GM19328 (cell line): ENCODE measurements at regions not wholly inside any gene's neighbourhood (a gene's known extent, or its start where the extent isn't known, plus 50 kb on each side); places are given as distances from the start of the nearest gene placed in this dataset.
A peak's percentile ranks its signal among the peaks of the same experiment; 100 is the strongest.
"Not testable (repeated sequence)": the region's sequence is repeated elsewhere in the genome, so short reads cannot be mapped to it uniquely, and the experiment has no call there.

ENCODE experiments used
- ATAC-seq: cut with Tn5 transposase; IDR thresholded peaks from one replicate; pipeline ENCODE4 v1.9.1; 2021; ENCODE audit warnings: mild to moderate bottlenecking, moderate library complexity; ENCODE audit not compliant: unreplicated experiment

DNA sequence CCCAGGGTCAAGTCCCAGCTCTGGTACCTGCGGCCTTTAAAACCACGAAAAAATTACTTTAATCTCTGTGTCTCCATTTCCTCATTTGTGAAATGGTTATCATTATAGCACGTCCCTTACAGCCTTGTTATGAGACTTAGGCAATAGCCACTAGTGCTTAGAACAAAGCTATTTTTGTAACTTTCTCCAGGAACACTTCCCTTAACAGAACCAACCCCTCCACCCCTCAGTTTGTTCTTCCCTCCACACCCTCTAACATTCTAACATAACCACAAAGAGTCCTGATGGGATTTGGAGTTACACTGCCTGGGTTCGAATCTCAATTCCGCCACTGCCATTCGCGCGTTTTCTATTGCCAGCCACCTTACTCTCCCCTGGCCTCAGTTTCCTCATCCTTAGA is 2777.4 kb upstream of the TPTE start:
- not testable (repeated sequence) for ATAC-seq

DNA sequence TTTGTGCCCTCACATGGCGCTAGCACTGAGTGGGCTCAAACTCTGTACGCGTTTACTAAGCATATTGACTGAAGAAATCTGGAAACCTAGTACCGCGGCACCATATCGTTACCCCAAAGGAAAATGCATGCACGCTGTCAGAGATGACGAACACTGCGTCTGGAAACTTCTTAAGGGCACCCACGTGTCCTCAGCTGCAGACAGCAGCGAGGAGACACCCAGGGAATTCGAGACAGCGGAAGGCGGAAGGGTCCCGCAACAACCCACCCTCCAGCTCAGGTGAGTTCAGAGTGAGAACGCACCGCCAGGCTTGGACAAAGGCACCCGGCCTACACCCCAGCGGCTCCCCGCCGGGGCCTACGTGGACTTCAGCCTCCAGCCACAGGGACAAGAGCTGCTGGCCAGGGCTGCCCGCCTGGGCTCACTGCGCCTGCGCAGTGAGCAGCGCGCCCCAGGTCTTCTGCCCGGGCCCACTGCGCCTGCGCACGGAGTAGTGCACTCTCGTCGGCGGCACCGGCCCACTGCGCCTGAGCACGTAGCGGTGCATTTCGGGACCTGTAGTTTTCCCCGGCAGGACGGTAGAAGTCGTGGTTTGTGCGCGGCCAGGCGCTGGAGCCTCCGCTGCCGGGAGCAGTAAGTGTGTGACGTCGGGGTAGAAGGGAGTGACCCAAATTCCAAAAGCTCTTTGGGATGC is 2776.8 kb upstream of the TPTE start:
- peak; percentile 88 for ATAC-seq

DNA sequence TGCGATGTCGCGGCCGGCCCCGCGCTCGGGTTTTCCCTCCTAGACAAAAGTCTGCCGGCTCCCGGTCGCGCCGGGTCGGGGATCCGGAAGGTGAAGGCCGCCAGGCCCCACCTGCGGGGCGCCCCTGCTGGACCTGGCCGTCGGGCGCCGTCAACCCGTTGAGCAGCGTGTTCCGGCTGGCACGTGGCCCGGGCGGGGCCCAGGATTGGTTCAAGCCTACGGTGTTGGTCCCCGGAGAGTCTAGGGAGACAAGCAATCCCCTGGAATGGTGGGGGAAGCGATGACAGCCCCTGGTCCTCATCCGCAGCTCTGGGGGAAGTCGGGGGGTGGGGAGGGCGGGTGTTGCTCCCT is 2776.3 kb upstream of the TPTE start:
- peak; percentile 49 for ATAC-seq

DNA sequence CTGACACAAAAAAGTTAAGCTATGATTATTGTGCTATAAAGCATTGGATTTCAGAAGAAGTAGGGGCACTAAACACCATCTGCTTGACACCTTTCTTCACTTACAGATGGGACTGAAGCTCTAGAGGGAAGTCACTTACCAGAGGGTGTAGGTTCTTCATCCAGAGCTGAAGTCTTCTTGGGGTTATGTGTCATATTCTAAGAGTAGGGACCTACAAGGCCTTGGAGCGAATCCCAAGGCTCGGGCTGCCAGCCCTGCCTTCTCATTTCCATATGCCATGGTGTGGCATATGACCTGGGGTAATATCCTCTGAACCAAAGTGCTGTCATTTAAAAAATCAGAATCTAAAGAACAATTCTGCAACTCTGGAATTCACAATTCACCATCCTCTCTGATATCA is 2773.4 kb upstream of the TPTE start:
- ATAC-seq: not testable (repeated sequence)

DNA sequence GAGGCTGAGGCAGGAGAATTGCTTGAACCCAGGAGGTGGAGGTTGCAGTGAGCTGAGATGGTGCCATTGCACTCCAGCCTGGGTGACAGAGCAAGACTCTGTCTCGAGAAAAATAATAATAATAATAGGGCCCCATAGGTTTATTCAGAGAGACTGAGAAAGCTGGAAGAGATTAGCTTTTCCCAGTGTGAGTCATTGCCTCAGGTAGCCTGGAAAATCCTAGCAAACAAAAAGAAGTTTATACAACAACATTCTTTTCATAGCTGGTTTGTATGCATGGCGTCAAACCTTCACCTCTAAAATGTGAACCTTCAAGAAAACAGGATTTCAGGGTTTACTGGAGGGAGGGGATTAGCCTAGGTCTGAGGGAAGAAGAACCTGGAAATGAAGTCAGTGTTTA is 2768.8 kb upstream of the TPTE start:
- not testable (repeated sequence) for ATAC-seq

DNA sequence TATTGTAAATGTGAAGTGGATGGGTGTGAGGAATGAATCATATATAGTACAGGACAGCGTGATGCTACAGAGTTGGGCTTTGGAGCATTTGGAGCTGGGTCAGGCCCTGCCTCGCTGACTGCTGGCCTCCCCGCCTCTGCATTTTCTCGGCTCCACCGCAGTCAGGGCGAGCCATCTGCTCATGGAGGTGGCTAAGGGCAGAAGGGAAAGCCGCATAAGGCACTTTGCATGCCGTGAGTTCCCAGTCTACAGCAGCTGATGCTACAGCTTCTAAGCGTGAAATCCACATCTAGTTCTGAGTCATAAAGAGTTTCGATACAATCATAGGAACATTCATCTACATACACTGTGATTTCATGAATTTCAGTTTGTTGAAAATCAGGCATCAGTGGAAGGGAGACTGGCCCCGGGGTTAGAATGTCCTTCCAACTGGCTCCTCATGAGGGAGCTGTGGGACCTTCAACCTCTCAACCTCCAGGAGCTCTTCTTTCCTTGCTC is 2768.0 kb upstream of the TPTE start:
- peak; percentile 89 for ATAC-seq

DNA sequence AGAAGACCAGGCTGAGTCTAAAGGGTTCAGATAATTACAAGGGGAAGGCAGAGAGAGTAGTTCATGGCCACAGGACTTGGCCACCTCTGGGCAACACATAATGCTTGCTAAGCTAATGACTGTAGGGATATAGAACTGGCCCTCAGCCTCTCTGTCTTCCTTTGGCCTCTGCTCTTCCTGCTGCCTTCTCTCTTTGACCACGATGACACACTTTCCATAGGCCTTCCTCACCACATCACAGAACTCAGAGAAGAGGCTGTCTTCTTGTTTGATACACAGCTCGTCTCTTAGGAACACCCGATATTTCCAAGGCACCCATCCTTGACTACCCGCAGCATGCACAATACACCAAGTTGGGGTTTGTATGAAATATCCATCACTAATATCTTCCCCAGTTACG is 2751.4 kb upstream of the TPTE start:
- not testable (repeated sequence) for ATAC-seq

DNA sequence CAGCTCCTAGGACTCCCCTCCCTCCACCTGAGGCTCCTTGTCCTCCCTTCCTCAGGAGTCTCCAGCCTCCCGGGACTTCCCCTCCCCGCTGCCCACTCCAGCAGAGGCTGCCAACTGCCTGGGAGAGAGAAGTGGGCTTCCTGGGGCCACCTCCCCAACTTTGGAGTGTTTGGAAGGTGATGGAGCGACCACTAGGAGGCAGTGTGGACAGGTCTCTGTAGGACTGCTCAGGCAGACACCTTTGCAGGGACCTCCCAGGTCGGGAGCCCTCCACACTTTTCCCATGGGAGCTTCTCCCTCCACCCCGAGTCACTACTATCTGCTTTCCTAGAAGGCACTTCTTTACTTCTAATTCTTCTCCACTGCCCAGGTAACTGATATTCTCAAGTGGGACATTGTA is 2747.2 kb upstream of the TPTE start:
- ATAC-seq: not testable (repeated sequence)

DNA sequence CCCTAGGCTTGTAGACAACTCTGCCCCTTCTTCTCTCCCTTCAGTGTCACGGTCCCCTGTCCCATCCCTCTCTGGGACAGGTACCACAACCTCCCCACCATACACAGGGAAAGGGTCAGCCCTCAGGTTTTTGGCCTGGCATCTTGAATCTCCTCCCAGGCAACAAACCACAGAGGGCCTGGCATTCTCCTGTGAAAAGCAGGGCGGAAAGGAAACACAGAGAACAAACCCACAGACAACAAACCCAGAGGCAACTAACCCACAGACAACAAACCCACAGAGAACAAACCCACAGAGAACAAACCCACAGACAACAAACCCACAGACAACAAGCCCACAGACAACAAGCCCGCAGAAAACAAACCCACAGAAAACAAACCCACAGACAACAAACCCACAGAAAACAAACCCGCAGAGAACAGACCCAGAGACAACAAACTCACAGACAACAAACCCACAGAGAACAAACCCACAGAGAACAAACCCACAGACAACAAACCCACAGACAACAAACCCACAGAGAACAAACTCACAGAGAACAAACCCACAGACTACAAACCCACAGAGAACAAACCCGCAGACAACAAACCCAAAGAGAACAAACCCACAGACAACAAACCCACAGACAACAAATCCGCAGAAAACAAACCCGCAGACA is 2745.9 kb upstream of the TPTE start:
- ATAC-seq: not testable (repeated sequence)

DNA sequence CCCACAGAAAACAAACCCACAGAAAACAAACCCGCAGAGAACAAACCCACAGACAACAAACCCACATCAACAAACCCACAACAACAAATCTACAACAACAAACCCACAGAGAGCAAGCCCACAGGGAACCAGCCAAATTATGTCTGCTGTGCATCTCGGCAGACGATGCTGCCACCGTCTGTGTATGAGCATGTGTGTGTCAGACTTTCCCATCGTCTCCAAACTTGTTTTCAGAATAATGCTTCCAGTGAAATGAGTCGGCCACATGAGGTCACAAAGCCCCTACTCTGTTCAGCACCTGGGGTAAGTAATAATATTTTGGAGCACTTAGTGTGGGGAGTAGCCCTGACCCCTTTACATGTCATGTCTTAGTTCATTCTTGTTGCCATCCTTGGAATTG is 2745.3 kb upstream of the TPTE start:
- ATAC-seq: not testable (repeated sequence)

DNA sequence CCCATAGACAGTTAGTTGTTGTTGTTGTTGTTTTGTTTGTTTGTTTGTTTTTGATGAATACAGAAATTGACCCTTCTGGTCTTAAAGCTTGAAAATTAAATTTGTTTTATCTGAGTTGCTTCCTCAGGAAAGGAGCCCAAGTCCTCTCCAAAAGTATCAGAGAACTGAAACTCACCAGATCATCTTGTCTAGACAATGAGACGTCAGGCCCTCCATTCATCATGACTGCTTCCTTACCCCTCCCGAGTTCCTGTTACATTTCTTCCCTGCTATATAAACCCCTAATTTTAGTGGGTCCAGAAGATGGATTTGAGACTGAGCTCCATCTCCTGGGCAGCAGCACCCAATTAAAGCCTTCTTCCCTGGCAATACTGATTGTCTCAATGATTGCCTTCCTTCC is 2744.8 kb upstream of the TPTE start:
- not testable (repeated sequence) for ATAC-seq

DNA sequence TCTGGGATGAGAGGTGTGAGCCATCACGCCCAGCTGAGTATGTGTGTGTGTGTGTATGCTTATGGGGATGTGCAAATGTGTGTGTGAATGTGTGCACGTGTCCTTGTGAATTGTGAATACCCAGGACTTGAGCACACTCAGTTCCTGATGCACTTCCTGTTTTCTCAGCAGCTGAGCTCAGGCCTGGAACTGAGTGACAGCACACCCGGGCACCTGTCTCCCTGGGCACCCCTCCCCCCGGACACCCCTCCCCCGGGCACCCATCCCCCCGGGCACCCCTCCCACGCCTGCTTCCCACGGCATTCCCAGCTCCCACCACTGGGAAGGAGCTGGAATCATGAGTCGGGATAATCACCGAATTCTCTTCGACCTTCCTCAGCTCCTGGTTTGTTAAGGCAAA is 2744.1 kb upstream of the TPTE start:
- ATAC-seq: not testable (repeated sequence)

DNA sequence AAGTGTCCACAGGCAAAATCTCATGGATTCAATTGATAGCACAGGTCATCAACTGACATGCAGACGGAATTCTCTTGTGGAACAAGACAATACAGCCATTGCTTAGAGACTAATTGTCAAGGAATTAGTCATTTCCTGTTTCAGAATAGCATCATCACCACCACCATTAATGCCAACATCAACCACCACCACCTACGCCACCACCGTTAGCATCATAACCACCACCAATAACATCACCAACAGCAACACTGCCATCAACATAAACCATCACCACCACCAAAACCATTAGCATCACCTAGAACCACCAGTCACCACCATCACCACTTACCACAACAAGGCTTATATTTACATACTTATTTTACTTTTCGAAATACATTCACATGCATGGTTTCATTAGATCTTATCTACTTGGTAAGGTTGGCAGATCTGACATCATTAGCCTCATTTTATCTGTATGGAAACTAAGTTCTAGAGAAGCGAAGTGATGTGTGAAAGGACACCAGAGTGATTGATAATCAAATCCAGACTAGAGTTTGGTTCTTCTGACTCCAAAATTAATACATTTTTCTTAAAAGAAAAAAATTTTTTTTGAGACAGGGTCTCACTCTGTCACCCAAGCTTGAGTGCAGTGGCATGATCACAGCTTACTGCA is 2733.8 kb upstream of the TPTE start:
- not testable (repeated sequence) for ATAC-seq

DNA sequence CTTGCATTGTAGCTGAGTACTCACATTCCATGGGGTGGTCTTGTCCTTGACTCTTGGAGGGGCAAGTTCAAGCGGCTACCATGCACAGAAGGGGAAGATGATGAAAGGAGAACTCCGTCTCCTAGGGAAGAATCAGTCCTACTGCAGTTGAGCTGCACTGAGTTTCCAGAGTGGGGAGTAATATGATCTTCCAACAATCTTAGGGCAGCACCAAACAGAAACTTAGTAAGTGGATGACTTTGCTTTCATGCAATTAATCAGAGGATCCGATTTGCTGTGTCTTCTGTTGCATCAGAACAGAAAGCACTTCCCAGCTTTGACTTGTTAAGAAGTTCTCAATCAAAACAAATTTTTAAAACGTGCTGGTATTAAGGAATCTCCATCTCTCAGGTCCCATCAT is 2727.6 kb upstream of the TPTE start:
- ATAC-seq: not testable (repeated sequence)

DNA sequence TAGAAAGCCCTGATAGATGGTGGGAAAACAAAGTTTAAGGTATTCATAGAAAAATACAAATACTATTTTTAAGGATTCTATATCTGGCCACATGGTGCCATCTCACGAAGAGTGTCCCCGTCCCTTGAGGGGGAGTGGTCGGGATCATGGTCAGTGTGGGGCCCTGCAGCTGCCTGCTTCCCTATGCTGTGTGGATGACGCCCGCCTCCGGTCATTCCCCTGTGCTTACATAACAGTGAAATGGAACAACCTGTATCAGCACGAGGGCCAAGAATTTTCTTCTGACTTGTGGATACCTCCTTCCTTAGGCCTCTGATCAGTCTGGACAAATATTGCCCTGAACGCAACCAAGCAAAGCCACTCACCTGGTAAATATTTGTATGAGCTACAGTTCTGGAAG is 2724.1 kb upstream of the TPTE start:
- ATAC-seq: not testable (repeated sequence)

DNA sequence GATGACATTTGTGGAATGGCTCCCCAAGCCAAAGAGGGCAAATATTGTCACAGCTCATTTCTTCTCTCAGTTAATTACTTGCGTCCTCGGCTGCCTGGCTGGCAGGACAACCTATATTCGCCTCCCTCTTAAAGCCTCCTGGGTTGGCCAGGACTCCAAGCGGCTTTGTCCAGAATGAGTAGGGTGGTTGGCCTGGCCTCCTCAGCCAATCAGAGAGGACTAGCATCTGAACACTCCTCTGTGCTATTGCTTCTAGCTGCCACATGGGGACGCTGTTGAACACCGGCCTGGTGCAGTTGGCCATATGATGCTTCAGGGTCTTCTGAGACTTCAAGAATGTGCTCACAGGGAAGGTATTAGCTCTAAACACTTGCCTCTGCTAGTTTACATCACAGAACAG is 2722.9 kb upstream of the TPTE start:
- not testable (repeated sequence) for ATAC-seq

DNA sequence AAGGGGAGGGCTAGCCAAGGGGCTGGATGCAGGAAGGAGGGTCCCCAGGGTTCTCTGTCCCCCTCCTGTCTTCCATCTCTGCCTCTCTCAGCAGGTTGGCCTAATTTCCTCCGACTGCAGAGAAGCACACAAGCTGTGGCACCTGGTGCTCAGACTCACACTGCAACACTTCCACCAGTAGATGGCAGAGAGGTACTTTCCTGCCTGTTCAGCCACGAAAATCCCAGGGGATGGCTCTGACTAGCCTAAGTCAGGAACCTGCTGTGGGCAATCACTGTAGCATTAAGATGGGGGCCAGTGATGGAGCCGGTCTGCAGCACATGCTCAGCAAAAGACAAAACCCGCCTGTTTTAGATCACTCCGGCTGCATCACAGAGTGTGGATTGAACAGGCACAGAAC is 2721.7 kb upstream of the TPTE start:
- ATAC-seq: not testable (repeated sequence)

DNA sequence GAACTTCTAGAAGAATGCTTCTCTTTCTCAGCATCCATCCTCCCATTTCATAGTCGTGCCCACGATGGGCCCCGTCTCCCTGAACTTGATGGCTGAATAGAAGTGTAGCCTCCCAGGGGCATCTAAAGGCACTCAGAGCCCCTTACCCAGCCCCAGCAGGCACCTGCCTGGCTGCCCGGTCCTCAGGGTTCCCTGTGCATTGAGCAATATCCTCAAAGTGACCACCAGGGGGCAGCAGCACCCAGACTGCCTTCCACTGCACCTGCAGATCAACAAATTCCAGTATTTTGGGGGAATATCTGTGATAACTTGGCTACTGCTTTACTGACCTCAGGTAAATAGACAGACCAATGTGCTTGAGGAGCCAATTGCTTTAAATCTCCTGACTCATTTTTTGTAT is 2707.9 kb upstream of the TPTE start:
- ATAC-seq: not testable (repeated sequence)

DNA sequence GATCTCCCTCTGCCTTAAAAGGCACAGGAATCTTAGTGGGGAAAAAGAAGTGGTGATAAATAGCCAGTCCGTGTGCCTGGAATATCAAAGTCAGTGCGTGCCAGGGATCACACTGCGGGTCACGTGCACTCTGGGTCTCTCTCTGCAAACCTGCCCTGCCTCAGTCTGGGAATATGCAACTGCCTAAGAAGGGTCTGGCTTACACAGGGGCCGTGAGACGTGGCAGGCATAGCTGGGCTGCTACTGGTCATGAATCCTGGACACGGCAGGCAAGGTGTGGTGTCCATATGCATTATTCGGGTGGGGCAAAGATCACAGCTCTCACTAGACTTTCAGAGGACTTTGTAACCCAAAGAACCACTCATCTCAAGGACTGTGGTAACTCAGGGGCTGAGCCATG is 2704.4 kb upstream of the TPTE start:
- ATAC-seq: not testable (repeated sequence)

DNA sequence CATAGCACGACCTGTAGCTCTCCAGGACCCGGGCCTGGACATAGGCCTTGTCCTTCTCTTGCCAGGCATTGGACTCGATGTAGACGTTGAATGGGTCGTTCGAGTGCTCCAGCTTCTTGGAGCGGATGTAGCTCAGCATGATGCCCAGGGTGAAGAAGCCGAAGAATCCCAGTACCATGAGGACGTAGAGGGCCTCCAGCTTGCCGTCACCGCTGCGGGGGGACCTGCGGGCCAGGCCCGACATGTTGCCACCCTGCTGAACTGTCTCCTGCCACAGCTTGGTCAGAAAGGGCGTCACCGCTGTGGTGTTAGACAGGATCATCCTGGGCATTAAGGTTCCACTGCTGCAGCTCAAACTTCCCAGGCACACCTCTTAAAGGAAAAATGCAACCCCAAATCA is 2702.1 kb upstream of the TPTE start:
- ATAC-seq: not testable (repeated sequence)

DNA sequence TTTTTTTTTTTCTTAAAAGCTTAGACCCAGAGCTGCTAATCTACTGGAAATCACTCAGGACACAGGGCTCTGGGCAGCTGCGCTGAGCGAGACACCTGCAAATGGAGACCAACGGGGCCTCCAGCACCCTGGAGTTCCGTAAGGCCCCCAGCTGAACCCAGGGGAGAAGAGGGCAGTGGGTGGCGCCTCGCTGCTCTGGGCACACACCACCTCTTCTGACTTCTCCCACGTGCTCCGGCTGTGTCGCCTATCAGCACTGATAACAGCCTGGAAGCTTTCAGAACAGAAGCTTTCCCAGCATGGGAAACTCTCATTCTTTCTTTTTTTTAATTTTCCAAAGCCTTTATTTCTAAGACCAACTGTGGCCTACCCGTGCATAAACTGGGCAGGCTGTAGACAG is 2695.8 kb upstream of the TPTE start:
- ATAC-seq: not testable (repeated sequence)

DNA sequence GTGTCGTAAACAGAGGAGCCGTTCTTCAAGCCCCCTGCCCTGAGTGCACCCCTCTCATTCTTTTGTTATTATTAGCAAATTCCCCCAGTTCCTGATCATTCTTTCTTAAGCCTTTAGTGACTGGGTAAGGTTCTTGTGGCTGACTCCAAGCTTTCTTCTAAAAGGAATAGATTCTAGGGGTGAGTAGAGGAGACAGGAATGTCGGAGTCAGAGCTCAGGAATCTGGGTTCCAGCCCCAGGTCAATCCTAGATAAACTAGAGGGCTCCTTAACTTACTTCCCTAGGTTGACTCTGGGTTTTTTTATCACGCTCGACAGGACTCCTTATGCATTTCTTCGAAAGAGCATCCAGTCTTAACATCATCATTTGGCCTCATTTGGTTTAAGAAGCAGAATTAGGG is 2695.2 kb upstream of the TPTE start:
- not testable (repeated sequence) for ATAC-seq
